CD14-positive monocyte (primary cell): ENCODE measurements at regions not wholly inside any gene's neighbourhood (a gene's known extent, or its start where the extent isn't known, plus 50 kb on each side); places are given as distances from the start of the nearest gene placed in this dataset.

Source experiments
- DNase-seq, 3 donors: peaks; one replicate each; pipeline ENCODE4 v3.0.0-alpha.2; 2011 to 2022
- H2AFZ ChIP-seq: 2 replicates; pipeline ENCODE4 v1.6.0; 2012; ENCODE audit warnings: mild to moderate bottlenecking, low read depth, low read length, inconsistent platforms; ENCODE audit not compliant: insufficient read depth, poor library complexity, severe bottlenecking
- H3K27ac ChIP-seq, 2 donors: 1 replicate in 1 of 2; 2 replicates in 1 of 2; pipeline ENCODE4 v1.5.1; 2012 to 2013; ENCODE audit warnings: low read length in 2 of 2, control low read depth in 1 of 2, inconsistent platforms in 1 of 2, low read depth in 1 of 2, mild to moderate bottlenecking in 1 of 2
- H3K27me3 ChIP-seq, 2 donors: one replicate each; pipeline versions ENCODE4 v1.6.0 to v1.6.1; 2011 to 2013; ENCODE audit warnings: low read length in 2 of 2; ENCODE audit not compliant: control insufficient read depth in 2 of 2, insufficient read depth in 2 of 2
- H3K36me3 ChIP-seq, 2 donors: replicated peaks in 1 of 2; 1 replicate in 1 of 2; 2 replicates in 1 of 2; pipeline versions ENCODE4 v1.5.1 to v1.6.1; 2012 to 2013; ENCODE audit warnings: low read length in 2 of 2, control low read depth in 1 of 2, inconsistent platforms in 1 of 2, mild to moderate bottlenecking in 1 of 2; ENCODE audit not compliant: insufficient read depth in 2 of 2, control insufficient read depth in 1 of 2
- H3K4me1 ChIP-seq, 2 donors: 1 replicate in 1 of 2; 2 replicates in 1 of 2; pipeline versions ENCODE4 v1.5.1 to v1.6.1; 2012 to 2013; ENCODE audit warnings: low read length in 2 of 2, control low read depth in 1 of 2, inconsistent platforms in 1 of 2, mild to moderate bottlenecking in 1 of 2, moderate library complexity in 1 of 2; ENCODE audit not compliant: insufficient read depth in 2 of 2, control insufficient read depth in 1 of 2
- H3K4me2 ChIP-seq: replicated peaks from 2 replicates; pipeline ENCODE3; 2012; ENCODE audit warnings: low read length, moderate library complexity, mild to moderate bottlenecking; ENCODE audit not compliant: poor library complexity, severe bottlenecking; ENCODE audit errors: extremely low read depth
- H3K4me3 ChIP-seq, 3 experiments: fragments of 200-600 bp in 1 of 3; sonication (generic) in 1 of 3; replicated peaks in 1 of 3; 1 replicate in 2 of 3; 2 replicates in 1 of 3; pipeline ENCODE4 v1.5.1; 2011 to 2013; ENCODE audit warnings: low read length in 3 of 3, mild to moderate bottlenecking in 3 of 3, control low read depth in 2 of 3, low read depth in 2 of 3, inconsistent platforms in 1 of 3, moderate library complexity in 1 of 3
- H3K79me2 ChIP-seq: 2 replicates; pipeline ENCODE4 v1.6.0; 2012; ENCODE audit warnings: mild to moderate bottlenecking, control low read depth, inconsistent platforms, low read length, moderate library complexity; ENCODE audit not compliant: insufficient read depth
- H3K9ac ChIP-seq: 2 replicates; pipeline ENCODE4 v1.6.0; 2017; ENCODE audit warnings: low read length, mild to moderate bottlenecking; ENCODE audit not compliant: insufficient read depth, poor library complexity, severe bottlenecking
- H3K9me3 ChIP-seq, 2 donors: replicated peaks in 1 of 2; 1 replicate in 1 of 2; 2 replicates in 1 of 2; pipeline versions ENCODE4 v1.5.1 to v1.6.1; 2012 to 2013; ENCODE audit warnings: low read length in 2 of 2, control low read depth in 1 of 2; ENCODE audit not compliant: control insufficient read depth in 1 of 2, insufficient read depth in 1 of 2
- H4K20me1 ChIP-seq: 2 replicates; pipeline ENCODE4 v1.6.0; 2012; ENCODE audit warnings: mild to moderate bottlenecking, low read length, control low read depth, moderate library complexity; ENCODE audit not compliant: insufficient read depth
- H3K27ac Mint-ChIP-seq, 7 donors: one replicate each; pipeline ENCODE4 v1.8.0; 2020; ENCODE audit warnings: mild to moderate bottlenecking in 7 of 7, mixed read lengths in 7 of 7, moderate library complexity in 6 of 7, inconsistent platforms in 2 of 7
- H3K27me3 Mint-ChIP-seq, 3 donors: one replicate each; pipeline ENCODE4 v1.8.0; 2021 to 2022; ENCODE audit warnings: low read depth in 3 of 3, mild to moderate bottlenecking in 3 of 3, mixed read lengths in 3 of 3, moderate library complexity in 3 of 3, inconsistent platforms in 1 of 3
- H3K36me3 Mint-ChIP-seq, 2 donors: one replicate each; pipeline ENCODE4 v1.8.0; 2020; ENCODE audit warnings: mixed read lengths in 2 of 2, inconsistent platforms in 1 of 2, mild to moderate bottlenecking in 1 of 2
- H3K4me1 Mint-ChIP-seq: one replicate; pipeline ENCODE4 v1.8.0; 2020; ENCODE audit warnings: mild to moderate bottlenecking, mixed read lengths
- H3K4me3 Mint-ChIP-seq, 2 donors: one replicate each; pipeline ENCODE4 v1.8.0; 2020; ENCODE audit warnings: mild to moderate bottlenecking in 2 of 2, mixed read lengths in 2 of 2, moderate library complexity in 1 of 2
- H3K9me3 Mint-ChIP-seq, 7 donors: one replicate each; pipeline ENCODE4 v1.8.0; 2020 to 2022; ENCODE audit warnings: mixed read lengths in 7 of 7, mild to moderate bottlenecking in 6 of 7, moderate library complexity in 6 of 7, inconsistent platforms in 2 of 7
- CTCF ChIP-seq: fragments of 200-600 bp; IDR thresholded peaks from one replicate; pipeline ENCODE4 v1.8.0; 2022; ENCODE audit warnings: antibody characterized with exemption, mild to moderate bottlenecking
- WGBS: methylation state at CpG from one replicate; pipeline ENCODE4 v1.1.5; 2013; ENCODE audit warnings: missing lambda C conversion rate; ENCODE audit not compliant: insufficient coverage; 5-methylcytosine and 5-hydroxymethylcytosine counted together
- intact Hi-C, 2 donors: fragments of 100-400 bp; cut with micrococcal nuclease; formaldehyde crosslinking; loops; one replicate each; pipeline versions ENCODE4 v1.15.0 to v1.15.1; 2023

GRCh38 chr2:53485021-53485728 lies 282.4 kb upstream of the CHAC2 start:
- no peaks in the 10 kb centered on the region for H3K36me3 Mint-ChIP-seq
- 100% methylated on average over 2 of the region's 3 CpGs for WGBS
- Histone ChIP-seq H3K4me1 (no peaks in the 10 kb centered on the region), H3K79me2 (no peaks in the 10 kb centered on the region), H3K27me3 (no peaks in the 10 kb centered on the region), H3K4me2 (no peak overlapping the region), H3K9me3 (peaks cover 0 to 20% of the 10 kb centered on the region in 2 donors), H2AFZ (no peak overlapping the region), H3K36me3 (no peaks in the 10 kb centered on the region), H3K4me3 (no peak overlapping the region), H3K27ac (no peak overlapping the region), H4K20me1 (no peaks in the 10 kb centered on the region), H3K9ac (no peak overlapping the region)
- no peaks in the 10 kb centered on the region for H3K4me1 Mint-ChIP-seq
- H3K27me3 Mint-ChIP-seq: no peaks in the 10 kb centered on the region
- no peak for TF ChIP-seq CTCF
- H3K4me3 Mint-ChIP-seq: no peak overlapping the region
- no peak overlapping the region for H3K27ac Mint-ChIP-seq
- intact Hi-C loops: no loop called here
- peaks cover 0 to 15% (median 4%) of the 10 kb centered on the region in 7 donors for H3K9me3 Mint-ChIP-seq
- DNase-seq: no peak

DNA sequence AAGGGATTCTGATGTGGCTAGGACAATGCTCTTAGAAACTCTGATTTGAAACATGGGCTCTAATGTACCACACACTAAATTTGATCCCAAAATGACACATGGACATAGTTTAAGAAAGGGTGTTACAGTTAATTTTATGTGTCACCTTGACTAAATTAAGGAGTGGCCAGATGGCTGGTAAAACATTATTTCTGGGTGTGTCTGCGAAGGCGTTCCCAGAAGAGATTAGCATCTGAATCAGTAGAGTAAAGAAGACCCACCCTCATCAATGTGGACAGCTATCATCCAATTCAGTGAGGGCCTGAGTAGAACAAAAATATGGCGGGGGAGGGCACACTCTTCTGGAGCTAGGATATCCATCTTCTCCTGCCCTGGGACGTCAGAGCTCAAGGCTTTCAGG lies 283.1 kb upstream of the CHAC2 start:
- no peak overlapping the region for H3K27ac ChIP-seq
- H3K4me3 Mint-ChIP-seq: no peak overlapping the region
- H3K27me3 ChIP-seq: no peaks in the 10 kb centered on the region
- no peaks in the 10 kb centered on the region for H4K20me1 ChIP-seq
- TF ChIP-seq CTCF: no peak
- H3K36me3 Mint-ChIP-seq: no peaks in the 10 kb centered on the region
- no peak overlapping the region for H3K27ac Mint-ChIP-seq
- no peak overlapping the region for H3K4me3 ChIP-seq
- H3K9me3 Mint-ChIP-seq: peaks cover 0 to 15% (median 4%) of the 10 kb centered on the region in 7 donors
- peaks cover 0 to 20% of the 10 kb centered on the region in 2 donors for H3K9me3 ChIP-seq
- no peaks in the 10 kb centered on the region for H3K36me3 ChIP-seq
- no peaks in the 10 kb centered on the region for H3K79me2 ChIP-seq
- H3K27me3 Mint-ChIP-seq: no peaks in the 10 kb centered on the region
- intact Hi-C loops: no loop called here
- DNase-seq: no peak
- H3K4me2 ChIP-seq: no peak overlapping the region
- H3K4me1 Mint-ChIP-seq: no peaks in the 10 kb centered on the region
- 100% methylated on average over 2 of the region's 4 CpGs for WGBS
- H3K9ac ChIP-seq: no peak overlapping the region
- no peaks in the 10 kb centered on the region for H3K4me1 ChIP-seq
- no peak overlapping the region for H2AFZ ChIP-seq
